ENCODE measurements at regions not wholly inside any gene's neighbourhood (a gene's known extent, or its start where the extent isn't known, plus 50 kb on each side); places are given as distances from the start of the nearest gene placed in this dataset.
"Not testable (repeated sequence)": the region's sequence is repeated elsewhere in the genome, so short reads cannot be mapped to it uniquely, and the experiment has no call there.

DNA sequence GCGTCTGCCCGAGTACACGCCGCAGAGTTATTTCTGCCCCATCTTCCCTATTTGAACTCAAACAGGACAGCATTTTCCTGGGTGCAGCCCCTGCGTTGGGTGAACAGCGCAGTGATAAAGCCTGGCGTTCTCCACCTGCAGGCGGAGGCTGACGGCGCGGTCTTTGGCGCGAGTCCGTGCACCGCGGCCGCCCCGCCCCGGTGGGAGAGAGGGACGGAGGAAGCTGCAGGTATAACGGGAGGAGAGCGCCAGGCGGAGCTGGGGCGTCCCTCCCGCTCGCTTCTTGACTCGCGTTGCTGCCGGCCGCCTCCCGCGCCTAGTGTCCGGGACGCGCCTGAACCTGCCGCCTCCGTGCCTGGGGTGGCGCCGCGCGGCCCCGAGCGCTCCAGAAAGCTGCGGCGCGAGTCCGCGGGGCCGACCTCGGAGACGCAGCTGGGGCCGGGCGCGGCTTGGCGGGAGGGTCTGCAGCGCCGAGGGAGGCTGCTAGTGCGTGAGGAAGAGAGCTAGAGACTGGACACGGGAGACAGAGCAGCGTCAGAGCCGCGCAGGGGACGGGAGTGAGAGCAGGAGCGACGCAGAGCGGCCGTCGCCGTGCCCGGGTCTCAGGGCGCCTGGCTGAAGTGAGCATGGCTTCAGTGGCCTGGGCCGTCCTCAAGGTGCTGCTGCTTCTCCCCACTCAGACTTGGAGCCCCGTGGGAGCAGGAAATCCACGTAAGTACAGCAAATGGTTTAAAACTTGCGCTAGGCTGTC lies 140.7 kb downstream of the SPATA31A7 start:
- not testable (repeated sequence) for DNase-seq (ENCODE audit: low read depth)
- peak overlapping the region; percentile 25 for H3K4me3 ChIP-seq (ENCODE audit: low read length)

DNA sequence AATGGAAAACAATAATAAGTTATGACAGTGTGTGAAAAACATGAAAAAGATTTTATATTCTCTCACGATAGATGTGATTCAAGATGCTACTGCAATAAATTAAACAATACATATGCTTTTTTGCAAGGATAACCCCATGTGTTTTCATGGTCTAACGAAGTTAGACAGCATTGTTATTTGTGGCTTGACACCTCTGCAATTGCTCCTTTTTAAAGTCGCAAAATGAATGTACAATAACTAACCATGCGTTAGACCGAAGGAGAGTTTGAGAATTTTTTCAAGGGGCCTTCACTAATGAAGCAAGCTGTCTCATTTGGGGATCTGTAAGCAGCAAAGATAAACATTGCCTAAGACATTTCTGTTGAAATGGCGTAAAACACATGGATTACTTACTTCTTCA lies 167.1 kb downstream of the SPATA31A7 start:
- H3K4me3 ChIP-seq (ENCODE audit: low read length); DNase-seq (ENCODE audit: low read depth): not testable (repeated sequence)

DNA sequence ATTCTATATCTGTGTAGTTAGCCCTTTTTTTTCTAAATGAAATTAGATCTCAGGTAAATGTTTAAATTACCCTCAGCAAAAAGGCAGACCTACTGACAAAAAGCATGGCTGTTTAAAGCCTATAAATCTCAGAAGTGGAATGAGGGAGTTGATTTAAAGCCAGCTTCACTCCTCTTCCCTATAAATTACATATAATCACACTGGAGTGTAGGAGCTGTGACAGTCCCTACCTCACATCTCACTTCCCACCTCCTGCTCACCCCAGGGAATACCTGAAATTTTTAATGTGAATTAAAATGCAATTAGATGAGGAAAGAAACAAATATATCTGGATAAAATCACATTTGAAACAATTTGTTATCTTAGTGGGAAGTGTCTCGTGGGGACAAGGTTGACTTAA lies 184.6 kb downstream of the SPATA31A7 start:
- not testable (repeated sequence) for DNase-seq (ENCODE audit: low read depth); H3K4me3 ChIP-seq (ENCODE audit: low read length)

DNA sequence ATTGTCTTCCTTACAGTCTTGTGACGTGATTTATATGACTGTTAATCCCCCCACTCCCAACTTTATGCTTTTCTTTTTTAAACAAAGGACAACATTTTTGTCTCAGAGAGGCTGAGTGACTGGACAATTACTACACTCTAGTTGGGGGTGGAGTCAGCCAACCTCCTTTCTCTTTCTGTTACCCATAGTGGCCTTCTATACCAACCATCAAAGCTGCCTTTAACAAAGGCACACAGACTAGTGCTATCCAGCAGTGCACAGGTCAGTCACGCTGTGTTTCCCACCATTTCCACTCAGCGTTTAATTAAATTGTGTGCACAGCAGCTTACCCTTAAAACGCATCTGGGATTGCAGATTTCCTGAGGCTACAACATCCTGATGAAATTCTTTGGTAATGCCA lies 186.3 kb downstream of the SPATA31A7 start:
- DNase-seq (ENCODE audit: low read depth); H3K4me3 ChIP-seq (ENCODE audit: low read length): not testable (repeated sequence)

DNA sequence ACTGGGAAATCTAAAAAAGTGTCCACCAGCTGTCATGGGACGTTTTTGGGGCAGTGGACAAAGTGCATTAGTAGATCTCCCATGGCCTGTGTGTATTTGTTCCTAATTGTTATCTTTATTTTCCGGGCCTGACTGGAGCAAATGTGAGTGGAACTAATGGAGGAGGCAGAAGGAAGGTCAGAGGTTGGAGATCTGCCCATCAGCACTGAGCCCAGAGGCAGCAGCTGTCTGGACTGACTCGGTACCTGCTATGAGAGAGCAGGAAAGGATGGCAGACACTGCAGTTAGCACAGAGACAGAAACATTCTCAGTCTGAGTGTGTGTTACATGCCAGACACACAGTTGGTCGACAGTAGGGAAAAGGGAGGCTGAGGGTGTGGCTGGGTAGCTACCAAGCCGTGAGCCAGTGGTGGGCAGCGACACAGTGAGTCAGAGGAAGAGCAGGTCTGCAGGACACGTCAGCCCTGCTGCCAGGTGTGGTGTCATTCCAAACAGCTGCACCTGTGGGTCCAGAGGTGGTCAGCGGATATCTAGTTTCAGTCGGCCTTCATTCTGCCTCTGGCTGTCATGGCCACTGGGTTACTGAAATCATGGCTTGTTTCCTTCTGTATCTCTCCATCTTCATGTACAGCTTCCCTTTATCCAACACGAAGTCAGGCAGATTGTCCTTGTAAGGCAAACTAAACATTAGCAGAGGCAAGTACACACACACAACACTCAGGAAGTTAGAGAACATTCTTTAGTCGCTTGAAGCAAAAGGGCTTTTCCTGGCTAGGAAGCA lies 196.4 kb downstream of the SPATA31A7 start:
- H3K4me3 ChIP-seq (ENCODE audit: low read length); DNase-seq (ENCODE audit: low read depth): not testable (repeated sequence)

DNA sequence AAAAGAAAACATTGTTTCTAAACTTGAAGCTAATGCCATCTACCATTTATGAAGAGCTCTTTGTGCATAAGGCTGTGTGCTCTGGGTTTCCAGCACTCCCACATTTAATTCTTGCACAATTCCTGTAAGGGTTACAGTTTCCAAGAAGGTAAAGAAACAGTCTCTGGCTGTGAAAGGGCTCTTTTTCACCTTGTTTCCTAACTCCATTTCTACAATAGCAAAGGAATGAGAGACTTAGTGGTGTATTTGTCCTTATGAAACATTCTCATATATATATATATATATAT lies 196.9 kb downstream of the SPATA31A7 start:
- DNase-seq (ENCODE audit: low read depth); H3K4me3 ChIP-seq (ENCODE audit: low read length): not testable (repeated sequence)

DNA sequence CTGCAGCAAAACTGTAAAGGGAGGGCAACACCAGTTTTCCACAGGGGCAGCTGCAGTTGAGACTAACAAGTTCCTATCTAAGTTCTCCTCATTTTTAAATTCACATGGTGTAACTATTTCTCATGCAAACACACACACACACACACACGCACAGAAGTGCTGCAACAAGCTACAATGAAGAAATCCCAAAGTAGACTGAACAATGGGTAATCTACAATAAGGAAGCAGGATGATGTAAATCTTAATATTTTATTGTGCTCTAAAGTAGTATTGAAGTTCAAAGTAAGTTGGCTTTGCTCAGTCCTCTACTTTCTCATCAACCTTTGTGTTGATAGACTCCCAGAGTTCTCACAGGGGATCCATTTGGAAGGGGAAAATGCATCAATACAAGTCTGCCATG lies 212.9 kb downstream of the SPATA31A7 start:
- DNase-seq (ENCODE audit: low read depth): not testable (repeated sequence)

DNA sequence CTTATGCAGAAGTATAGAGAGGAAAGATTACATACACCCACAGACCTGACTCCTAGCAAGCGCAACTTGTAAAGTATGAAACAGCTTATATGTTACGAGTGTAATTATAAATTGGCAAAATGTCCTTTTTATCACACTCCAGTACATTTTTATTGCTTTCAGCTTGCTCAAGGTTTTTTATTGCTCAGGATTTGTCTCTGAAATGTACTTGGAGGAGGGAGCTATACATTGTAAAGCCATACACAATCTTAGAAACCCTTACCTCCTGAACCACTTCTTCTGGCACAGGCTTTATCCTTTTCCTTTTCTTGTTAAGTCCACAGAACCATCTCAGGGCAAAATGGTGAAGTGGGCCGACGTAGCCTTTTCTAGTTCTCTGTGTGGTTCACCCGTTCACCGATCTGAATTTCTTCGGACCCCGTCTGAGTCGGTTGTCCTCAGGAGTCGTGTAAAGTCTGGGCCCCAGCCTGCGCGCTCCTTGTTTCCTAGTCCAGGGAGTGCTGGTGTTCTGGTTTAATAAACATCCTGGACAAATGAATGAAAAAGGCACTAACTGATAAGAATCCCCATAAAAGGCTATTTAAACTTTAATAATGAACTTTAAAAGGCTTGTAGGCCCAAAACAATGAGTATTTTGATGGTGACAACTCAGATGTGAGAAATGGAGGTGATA lies 222.2 kb downstream of the SPATA31A7 start:
- not testable (repeated sequence) for H3K4me3 ChIP-seq (ENCODE audit: low read length); DNase-seq (ENCODE audit: low read depth)

More for the DNA sequence above, 212.9 kb downstream of the SPATA31A7 start:
- not testable (repeated sequence) for H3K4me3 ChIP-seq (ENCODE audit: low read length)

DNA sequence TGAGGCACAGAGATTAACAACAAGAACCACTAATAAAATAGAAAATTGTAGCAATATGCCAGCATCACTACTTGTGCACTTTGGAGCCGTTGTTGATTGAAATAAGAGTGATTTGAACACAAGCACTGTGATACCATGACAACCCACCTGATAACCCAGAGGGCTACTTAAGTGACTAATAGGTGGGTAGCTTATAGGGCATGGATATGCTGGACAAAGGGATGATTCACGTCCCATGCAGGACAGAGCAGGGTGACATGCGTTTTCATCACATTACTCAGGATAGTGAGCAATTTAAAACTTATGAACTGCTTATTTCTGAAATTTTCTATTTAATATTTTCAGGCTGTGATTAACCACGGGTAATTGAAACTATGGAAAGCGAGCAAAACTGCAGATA lies 222.9 kb downstream of the SPATA31A7 start:
- DNase-seq (ENCODE audit: low read depth); H3K4me3 ChIP-seq (ENCODE audit: low read length): not testable (repeated sequence)

DNA sequence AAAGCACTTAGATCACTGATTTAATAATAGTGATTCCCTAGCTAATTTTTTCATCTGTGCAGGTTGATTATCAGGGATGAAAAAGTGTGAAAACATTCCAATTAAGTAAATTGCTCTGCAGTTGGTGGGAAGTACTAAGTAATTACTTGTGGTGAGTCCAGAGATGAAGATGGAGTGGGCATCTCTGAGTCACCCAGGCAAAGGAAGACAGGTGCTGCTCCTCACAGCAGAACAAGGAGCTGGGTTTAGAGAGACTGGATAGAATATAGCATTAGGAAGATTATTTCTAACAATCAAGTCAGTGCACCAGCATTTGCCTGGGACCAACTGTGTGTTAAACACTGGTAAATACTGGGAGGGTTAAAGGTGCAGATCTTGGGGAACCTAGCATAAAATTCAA lies 228.3 kb downstream of the SPATA31A7 start:
- DNase-seq (ENCODE audit: low read depth); H3K4me3 ChIP-seq (ENCODE audit: low read length): not testable (repeated sequence)

DNA sequence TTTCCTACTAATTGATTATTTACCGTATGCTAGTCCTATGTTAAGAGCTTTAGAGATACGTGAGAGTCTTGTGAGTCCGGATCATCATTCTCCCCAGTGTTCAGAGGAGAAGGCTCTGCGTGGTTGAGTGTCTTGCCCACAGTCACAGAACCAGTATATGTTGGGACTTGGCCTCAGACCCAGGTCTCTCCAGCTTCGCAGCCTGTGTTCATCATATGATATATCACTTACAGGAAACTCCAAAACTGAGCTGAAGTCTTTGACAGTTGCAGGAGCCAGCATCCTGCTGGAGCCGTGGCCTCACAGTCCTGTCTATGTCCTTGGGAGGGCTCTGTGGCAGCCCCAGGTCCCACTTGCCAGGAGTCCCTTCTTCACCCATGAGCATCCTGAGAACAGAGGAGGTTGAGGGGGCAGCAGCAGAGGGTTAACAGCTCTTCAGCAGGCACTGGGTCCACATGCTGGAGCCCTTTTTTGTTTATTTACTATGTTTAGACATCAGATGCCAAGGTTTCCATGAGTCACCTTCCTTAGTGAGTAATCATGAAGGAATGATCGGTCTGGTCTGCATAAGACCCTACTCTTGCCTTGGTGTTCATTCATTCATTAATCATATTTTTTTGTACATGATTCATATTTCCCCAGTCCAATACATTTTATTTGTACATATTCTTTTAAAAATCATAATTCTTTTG lies 230.6 kb downstream of the SPATA31A7 start:
- not testable (repeated sequence) for H3K4me3 ChIP-seq (ENCODE audit: low read length); DNase-seq (ENCODE audit: low read depth)

DNA sequence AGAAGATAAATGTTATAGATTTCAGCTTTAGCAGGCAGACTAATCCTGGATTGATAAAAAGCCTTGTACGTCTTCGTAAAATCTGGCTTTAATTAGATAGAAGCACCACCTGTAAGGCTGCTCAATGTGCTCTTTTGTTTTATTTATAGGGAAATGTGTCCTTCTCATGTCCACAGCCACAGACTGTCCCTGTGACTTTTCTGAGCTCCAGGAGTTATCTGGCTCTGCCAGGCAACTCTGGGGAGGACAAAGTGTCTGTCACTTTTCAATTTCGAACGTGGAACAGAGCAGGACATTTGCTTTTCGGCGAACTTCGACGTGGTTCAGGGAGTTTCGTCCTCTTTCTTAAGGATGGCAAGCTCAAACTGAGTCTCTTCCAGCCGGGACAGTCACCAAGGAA lies 257.4 kb downstream of the SPATA31A7 start:
- not testable (repeated sequence) for H3K4me3 ChIP-seq (ENCODE audit: low read length); DNase-seq (ENCODE audit: low read depth)

DNA sequence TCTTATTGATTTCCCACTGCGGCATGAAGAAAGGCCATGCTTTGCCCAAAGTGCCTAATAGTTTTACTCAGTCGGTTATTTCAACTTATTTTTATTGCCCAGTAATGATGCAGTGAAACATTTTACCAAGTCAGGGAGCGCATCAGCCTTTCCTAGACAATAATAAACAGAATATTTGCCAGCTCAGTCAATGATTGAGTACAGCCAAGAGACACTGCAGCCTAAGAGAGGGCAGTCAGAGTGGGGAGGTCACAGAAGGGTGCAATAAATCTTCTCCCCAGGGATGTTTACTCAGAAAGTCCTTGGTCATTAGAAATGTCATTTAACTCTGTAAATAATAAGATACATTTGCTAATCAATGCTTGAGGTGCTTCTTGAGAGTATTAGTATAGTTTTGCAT lies 271.0 kb downstream of the SPATA31A7 start:
- H3K4me3 ChIP-seq (ENCODE audit: low read length); DNase-seq (ENCODE audit: low read depth): not testable (repeated sequence)

Measured in epithelial cell of esophagus (primary cell).